ENCODE measurements at regions not wholly inside any gene's neighbourhood (a gene's known extent, or its start where the extent isn't known, plus 50 kb on each side); places are given as distances from the start of the nearest gene placed in this dataset.
"Not testable (repeated sequence)": the region's sequence is repeated elsewhere in the genome, so short reads cannot be mapped to it uniquely, and the experiment has no call there.

DNA sequence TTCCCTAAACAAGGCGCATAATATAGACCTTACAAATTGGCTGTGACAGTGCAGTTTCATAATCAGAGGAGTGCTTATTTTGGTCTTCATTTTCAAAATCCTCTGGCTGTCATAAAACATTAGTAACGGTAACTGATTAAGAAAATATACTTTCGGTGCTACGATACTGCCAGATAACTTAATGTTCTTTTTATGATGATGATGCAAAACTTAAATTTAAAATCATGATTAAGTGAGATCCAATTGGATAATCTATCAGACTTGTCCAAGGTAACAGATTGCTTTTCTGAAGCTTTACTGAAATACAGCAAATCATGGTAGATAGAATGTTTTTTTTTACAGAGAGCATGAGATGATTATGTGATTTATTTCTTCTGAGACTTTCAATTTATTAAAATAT is 364.2 kb upstream of the CNTN3 start:
- Mint-ChIP-seq H3K27me3 (no peaks in the 10 kb centered on the region), H3K27ac (no peak overlapping the region), H3K4me1 (ENCODE audit: unreplicated experiment) (no peaks in the 10 kb centered on the region), H3K9me3 (no peaks in the 10 kb centered on the region), H3K36me3 (no peaks in the 10 kb centered on the region), H3K4me3 (no peak overlapping the region)
- no peak for TF ChIP-seq CTCF (conservative IDR thresholded peaks at IDR 0.05)
- DNase-seq (ENCODE audit: extremely low spot score, unreplicated experiment): no peak

DNA sequence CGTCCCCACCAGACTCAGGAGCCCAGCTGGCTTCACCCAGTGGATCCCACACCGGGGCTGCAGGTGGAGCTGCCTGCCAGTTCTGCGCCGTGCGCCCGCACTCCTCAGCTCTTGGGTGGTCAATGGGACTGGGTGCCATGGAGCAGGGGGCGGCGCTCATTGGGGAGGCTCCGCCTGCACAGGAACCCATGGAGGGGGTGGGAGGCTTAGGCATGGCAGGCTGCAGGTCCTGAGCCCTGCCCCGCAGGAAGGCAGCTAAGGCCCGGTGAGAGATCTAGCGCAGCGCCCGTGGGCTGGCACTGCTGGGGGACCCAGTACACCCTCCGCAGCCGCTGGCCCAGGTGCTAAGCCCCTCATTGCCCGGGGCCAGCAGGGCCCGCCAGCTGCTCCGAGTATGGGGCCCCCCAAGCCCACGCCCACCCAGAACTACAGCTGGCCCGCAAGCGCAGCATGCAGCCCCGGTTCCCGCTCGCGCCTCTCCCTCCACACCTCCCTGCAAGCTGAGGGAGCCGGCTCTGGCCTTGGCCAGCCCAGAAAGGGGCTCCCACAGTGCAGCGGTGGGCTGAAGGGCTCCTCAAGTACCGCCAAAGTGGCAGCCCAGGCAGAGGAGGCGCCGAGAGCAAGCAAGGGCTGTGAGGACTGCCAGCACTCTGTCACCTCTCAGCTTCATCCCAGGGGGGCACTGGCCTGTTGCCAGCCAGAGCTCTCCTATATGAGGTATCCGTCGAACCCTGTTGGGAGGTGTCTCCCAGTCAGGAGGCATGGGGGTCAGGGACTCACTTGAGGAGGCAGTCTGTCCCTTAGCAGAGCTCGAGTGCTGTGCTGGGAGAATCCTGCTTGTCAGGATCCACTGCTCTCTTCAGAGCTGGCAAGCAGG is 370.8 kb upstream of the CNTN3 start:
- H3K4me3 Mint-ChIP-seq; H3K4me1 Mint-ChIP-seq (ENCODE audit: unreplicated experiment); DNase-seq (ENCODE audit: extremely low spot score, unreplicated experiment); H3K27me3 Mint-ChIP-seq; H3K36me3 Mint-ChIP-seq; H3K27ac Mint-ChIP-seq; H3K9me3 Mint-ChIP-seq: not testable (repeated sequence)

DNA sequence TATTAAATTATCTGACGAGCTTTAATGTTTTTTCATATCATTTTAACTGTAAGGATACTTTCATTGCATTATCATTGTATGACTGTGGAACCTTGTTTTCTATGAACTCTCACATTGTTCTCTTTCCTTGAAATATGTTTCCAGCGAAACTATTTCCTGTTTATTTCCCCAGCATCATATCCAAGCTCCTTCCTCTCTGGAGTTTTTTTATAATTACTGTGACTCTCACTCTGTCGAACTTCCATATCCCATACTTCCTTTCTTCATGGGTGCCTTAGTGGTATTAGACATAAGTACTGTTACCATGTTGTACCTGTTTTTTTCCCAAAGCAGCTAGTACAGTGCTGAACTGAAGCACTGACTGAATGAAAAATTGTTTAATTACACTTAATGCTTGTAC is 373.6 kb upstream of the CNTN3 start:
- no peak for DNase-seq (ENCODE audit: extremely low spot score, unreplicated experiment)
- TF ChIP-seq CTCF (conservative IDR thresholded peaks at IDR 0.05): no peak
- Mint-ChIP-seq H3K36me3 (no peaks in the 10 kb centered on the region), H3K4me1 (ENCODE audit: unreplicated experiment) (no peaks in the 10 kb centered on the region), H3K27me3 (peaks cover 4% of the 10 kb centered on the region), H3K4me3 (no peak overlapping the region), H3K27ac (no peak overlapping the region), H3K9me3 (no peaks in the 10 kb centered on the region)

- Mint-ChIP-seq H3K27me3 (peaks cover 4% of the 10 kb centered on the region), H3K9me3 (no peaks in the 10 kb centered on the region), H3K4me1 (ENCODE audit: unreplicated experiment) (no peaks in the 10 kb centered on the region), H3K27ac (no peak overlapping the region), H3K36me3 (no peaks in the 10 kb centered on the region), H3K4me3 (no peak overlapping the region)
- TF ChIP-seq CTCF (conservative IDR thresholded peaks at IDR 0.05): no peak
- DNase-seq (ENCODE audit: extremely low spot score, unreplicated experiment): no peak
These were observed 378.4 kb upstream of the CNTN3 start for GRCh38 chr3:74992898-74993297.

- H3K4me3 Mint-ChIP-seq: no peak overlapping the region
- H3K27me3 Mint-ChIP-seq: no peaks in the 10 kb centered on the region
- no peak overlapping the region for H3K27ac Mint-ChIP-seq
- no peaks in the 10 kb centered on the region for H3K4me1 Mint-ChIP-seq (ENCODE audit: unreplicated experiment)
- H3K36me3 Mint-ChIP-seq: no peaks in the 10 kb centered on the region
- no peak for DNase-seq (ENCODE audit: extremely low spot score, unreplicated experiment)
- TF ChIP-seq CTCF (conservative IDR thresholded peaks at IDR 0.05): peak; percentile 71
- H3K9me3 Mint-ChIP-seq: no peaks in the 10 kb centered on the region
These were observed 386.9 kb upstream of the CNTN3 start for GRCh38 chr3:75001330-75001729.

DNA sequence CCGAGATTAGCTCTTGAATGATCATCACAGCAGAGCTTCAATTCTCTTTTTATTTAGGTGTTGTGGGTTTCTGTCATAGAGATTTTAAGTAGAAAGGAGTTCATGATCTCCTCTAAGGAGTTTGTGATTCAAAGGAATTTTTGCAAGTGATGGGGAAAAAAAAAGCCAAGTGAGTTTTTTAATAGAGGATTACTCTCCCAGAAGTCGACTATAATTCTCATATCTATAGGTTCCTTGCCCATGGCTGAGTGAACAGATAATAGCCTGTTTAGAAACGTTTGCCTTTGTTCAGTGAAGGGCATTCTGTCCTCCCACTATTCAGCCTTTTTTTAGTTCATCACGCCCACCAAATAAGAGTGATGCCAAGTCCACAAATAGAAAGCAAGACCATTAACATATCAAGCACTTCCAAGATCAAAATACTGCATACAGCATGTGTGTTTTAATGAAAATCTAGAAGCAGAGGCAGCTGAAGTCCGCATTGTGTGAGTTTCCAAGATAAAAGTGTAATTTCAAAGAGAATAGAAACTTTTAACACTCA is 398.4 kb upstream of the CNTN3 start:
- no peak overlapping the region for H3K27ac Mint-ChIP-seq
- H3K27me3 Mint-ChIP-seq: no peaks in the 10 kb centered on the region
- H3K36me3 Mint-ChIP-seq: no peaks in the 10 kb centered on the region
- DNase-seq (ENCODE audit: extremely low spot score, unreplicated experiment): no peak
- H3K4me1 Mint-ChIP-seq (ENCODE audit: unreplicated experiment): no peaks in the 10 kb centered on the region
- H3K4me3 Mint-ChIP-seq: no peak overlapping the region
- H3K9me3 Mint-ChIP-seq: no peaks in the 10 kb centered on the region
- TF ChIP-seq CTCF (conservative IDR thresholded peaks at IDR 0.05): no peak
